Stimulated activated CD4-positive, alpha-beta T cell treated with anti-CD3 and anti-CD28 coated beads, Interleukin-2, amount 100 ng/mL, for 48 hours (primary cell): ENCODE measurements at regions not wholly inside any gene's neighbourhood (a gene's known extent, or its start where the extent isn't known, plus 50 kb on each side); places are given as distances from the start of the nearest gene placed in this dataset.
"Not testable (repeated sequence)": the region's sequence is repeated elsewhere in the genome, so short reads cannot be mapped to it uniquely, and the experiment has no call there.

Experiments used
- DNase-seq, 2 donors: peaks; one replicate each; pipeline ENCODE4 v3.0.0-alpha.2; 2020

DNA sequence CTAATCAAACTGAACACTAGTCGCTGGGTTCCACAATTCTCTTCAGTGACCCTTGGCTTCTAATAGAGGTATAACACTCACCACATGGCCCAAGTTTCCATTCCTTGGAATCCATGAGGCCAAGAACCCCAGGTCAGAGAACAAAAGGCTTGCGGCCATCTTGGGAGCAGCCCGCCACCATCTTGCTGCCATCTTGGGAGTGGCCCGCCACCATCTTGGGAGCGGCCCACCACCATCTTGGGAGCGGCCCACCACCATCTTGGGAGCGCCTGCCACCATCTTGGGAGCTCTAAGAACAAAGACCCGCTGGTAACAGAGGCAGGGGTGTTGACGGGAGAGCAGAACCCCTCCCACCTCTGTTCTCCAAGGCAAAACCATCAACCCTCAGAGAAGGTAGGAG lies 493.4 kb downstream of the MATN1 start:
- DNase-seq, result no peak

GRCh38 chr1:30229557-30229956 lies 493.8 kb downstream of the MATN1 start:
- DNase-seq, result no peak

DNA sequence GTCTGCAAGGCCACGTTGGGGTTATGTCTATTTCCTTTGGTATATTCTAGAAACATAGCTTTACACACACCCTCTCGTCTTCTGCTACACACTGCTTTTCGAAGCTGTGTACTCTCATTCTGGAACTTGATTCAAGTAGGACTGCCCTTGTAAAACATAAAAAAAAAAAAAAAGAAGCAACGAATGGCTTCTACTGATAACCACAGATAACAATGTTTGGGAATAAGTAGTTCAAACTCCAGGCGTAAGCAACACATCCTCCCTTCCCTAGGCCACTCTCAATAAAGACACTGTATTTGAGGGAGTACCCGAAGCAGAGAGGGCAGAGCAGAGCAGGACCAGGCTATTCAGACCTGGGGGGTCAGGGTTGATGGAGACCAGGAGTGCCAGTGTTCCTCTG lies 496.7 kb downstream of the MATN1 start:
- no peak for DNase-seq

- no peak for DNase-seq
These were observed 498.0 kb downstream of the MATN1 start for GRCh38 chr1:30225357-30225756.

DNA sequence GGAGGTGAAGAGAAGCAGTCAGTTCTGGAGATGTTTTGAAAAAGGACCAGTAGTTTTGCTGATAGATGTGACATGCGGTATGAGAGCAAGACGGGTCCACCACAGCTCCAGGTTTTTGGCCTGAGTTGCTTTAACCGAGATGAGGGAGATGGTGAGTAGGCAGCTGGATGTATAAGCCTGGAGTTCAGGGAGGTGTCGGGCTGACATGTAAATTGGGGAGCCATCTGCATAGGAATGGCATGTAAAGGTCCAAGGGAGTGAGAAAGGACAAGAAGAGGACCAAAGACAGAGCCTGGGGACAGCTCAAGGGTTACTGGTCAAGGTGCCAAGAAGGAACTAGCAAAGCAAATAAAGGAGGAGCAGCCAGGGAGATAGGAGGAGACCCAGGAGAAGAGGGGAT lies 503.7 kb downstream of the MATN1 start:
- no peak for DNase-seq

GRCh38 chr1:30218438-30218837 lies 504.9 kb downstream of the MATN1 start:
- no peak for DNase-seq

- DNase-seq, result no peak
These were observed 506.8 kb downstream of the MATN1 start for GRCh38 chr1:30216602-30217001.

DNA sequence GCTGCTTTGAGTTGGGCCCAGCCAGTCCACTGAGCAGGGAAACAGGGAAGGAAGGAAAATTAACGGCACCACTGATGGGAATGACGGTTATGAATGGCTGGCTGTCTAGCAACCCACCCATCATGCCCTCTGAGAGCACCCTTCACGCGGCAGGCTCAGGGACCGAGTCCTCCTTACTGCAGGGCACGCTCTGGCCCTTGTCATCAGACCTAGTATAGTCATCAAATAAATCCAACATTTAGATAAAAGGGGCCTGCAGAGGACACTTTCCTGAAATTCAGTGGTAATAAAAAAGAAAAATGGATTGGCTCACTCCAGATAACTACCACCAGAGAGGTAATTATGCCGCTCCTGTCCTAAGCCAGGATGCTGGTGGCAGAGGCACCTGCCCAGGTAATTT lies 509.4 kb downstream of the MATN1 start:
- DNase-seq, result no peak

DNA sequence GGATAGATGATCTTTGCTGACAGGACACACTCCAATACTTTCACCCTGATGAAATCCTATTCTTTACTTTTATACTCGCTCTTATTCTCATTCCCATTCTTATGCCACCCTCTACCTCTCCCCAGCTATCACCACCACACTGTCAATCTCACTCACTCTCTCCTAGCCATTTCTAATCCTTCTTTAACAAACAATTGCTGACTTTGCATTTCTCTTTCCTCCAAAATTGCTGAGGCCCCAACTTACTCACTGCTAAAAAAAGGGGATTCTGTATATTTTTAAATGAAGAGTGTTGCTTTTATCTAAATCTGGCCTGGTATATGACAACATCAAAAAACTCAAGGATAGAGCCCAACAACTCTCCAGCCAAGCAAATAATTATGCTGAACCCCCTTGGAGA lies 515.4 kb downstream of the MATN1 start:
- not testable (repeated sequence) for DNase-seq

- not testable (repeated sequence) for DNase-seq
These were observed 516.8 kb downstream of the MATN1 start for GRCh38 chr1:30206631-30207030.

DNA sequence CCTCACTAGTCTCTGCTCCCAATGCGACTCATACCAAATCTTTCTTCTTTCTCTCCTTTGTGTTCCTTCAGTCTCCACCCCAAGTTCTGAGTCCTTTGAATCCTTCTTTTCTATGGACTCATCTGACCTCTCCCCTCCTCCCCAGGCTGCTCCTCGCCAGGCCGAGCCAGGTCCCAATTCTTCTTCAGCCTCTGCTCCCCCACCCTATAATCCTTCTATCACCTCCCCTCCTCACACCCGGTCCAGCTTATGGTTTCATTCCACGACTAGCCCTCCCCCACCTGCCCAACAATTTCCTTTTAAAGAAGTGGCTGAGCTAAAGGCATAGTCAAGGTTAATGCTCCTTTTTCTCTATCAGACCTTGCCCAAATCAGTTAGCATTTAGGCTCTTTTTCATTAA lies 518.5 kb downstream of the MATN1 start:
- DNase-seq, result not testable (repeated sequence)

GRCh38 chr1:30201015-30201414 lies 522.4 kb downstream of the MATN1 start:
- no peak for DNase-seq

GRCh38 chr1:30200161-30200560 lies 523.2 kb downstream of the MATN1 start:
- no peak for DNase-seq

- no peak for DNase-seq
These were observed 523.8 kb downstream of the MATN1 start for GRCh38 chr1:30199563-30199962.

- no peak for DNase-seq
These were observed 524.5 kb downstream of the MATN1 start for GRCh38 chr1:30198795-30199403.

GRCh38 chr1:30198451-30198760 lies 525.0 kb downstream of the MATN1 start:
- DNase-seq, result no peak

DNA sequence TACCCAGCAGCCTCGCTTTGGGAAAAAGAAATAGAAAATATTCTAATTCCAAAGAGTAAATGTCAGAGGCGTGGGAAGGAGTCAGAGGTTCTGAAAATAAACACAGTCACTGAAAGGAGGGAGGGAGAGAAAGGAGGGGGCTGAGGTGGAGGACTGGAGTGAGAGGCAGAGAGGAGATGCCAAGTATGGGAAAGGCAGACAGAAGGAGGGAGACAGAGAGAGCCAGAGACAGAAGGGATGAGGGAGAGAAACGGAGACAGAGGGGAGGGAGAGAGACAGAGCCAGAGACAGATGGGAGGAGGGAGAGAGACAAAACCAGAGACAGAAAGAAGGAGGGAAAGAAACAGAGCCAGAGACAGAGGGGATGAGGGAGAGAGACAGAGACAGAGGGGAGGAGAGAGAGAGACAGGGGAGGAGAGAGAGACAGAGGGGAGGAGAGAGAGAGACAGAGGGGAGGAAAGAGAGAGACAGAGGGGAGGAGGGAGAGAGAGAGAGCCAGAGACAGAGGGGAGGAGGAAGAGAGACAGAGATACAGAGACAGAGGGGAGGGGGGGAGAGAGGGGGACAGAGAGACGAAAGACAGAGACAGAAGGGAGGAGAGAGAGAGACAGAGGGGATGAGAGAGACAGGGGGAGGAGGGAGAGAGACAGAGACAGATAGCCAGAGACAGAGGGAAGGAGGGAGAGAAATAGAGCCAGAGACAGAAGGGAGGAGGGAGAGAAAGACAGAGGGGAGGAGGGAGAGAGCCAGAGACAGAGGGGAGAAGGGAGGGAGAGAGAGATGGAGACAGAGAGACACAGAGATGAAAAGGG lies 525.5 kb downstream of the MATN1 start:
- no peak for DNase-seq

DNA sequence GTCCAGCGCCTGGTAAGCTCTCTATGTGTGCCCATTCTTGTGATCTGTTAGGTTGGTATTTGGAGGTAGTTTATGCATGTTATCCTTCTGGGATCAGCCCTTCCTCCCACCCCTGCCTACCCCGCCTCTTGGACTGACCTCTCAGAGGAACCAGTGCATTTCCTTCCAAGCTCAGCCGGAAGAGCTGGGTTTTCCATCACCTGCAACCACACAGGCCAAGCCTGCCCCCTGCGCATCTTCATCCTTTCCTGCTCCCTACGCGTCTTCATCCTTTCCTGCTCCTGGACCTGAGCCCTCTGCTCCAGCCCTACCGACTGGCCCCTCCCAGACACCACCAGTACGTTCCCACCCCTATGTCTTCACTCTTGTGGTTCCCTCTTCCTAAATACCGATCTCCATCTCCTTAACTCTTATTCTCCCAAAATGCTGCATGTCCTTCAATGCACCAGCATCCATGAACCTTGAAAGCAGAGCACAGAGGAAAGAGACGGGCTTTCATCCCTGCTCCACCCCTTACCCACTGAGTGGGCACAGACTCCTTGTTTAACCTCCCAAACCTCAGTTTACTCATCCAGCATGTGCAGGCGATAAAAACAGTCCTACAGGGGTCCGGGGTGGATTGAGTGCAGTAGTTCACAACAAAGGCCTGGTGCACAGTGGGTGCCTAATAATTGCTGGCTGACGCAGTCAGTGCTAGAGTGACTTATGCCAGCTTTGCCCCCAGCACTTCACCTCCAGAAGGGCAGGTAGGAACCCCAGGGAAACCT lies 526.3 kb downstream of the MATN1 start:
- DNase-seq, result no peak

GRCh38 chr1:30196457-30196856 lies 526.9 kb downstream of the MATN1 start:
- no peak for DNase-seq

- DNase-seq, result no peak
These were observed 527.8 kb downstream of the MATN1 start for GRCh38 chr1:30195424-30196134.

- no peak for DNase-seq
These were observed 528.5 kb downstream of the MATN1 start for GRCh38 chr1:30194741-30195423.

DNA sequence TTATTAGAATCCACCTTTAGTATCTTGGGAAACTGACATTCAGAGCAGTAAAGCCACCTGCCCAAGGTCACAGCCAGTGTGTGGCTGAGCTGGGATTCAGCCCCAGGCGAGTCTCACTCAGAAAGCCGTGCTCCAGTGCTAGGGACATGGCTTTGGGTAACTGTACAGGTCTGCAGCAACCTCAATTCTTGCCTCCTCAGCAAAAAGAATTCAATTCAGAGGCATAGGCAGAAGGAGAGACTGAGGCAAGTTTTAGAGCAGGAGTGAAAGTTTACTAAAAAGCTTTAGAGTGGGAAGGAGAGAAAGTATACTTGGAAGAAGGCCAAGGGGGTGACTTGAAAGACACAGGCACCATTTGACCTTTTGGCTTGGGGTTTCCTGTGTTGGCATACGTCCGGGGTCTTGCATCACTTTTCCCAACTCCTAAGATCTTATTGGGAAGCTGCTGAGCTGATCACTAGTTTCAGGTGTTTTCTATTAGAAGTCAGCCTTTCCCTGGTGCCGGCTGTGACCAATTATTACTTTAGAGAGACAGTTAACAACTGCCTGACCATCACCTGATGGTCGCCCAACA lies 529.3 kb downstream of the MATN1 start:
- DNase-seq, result no peak
